ENCODE measurements at regions not wholly inside any gene's neighbourhood (a gene's known extent, or its start where the extent isn't known, plus 50 kb on each side); places are given as distances from the start of the nearest gene placed in this dataset.
"Not testable (repeated sequence)": the region's sequence is repeated elsewhere in the genome, so short reads cannot be mapped to it uniquely, and the experiment has no call there.

- intact Hi-C loops (cut with micrococcal nuclease), result no loop called here
- no peak for DNase-seq (ENCODE audit: low spot score)
- Mint-ChIP-seq H3K4me3 (ENCODE audit: low read depth) (no peak overlapping the region), H3K27ac (no peak overlapping the region), H3K9me3 (peaks cover 5% of the 10 kb centered on the region), H3K36me3 (ENCODE audit: low read depth) (no peaks in the 10 kb centered on the region), H3K4me1 (ENCODE audit: low read depth) (no peaks in the 10 kb centered on the region), H3K27me3 (ENCODE audit: low read depth) (peaks cover 31% of the 10 kb centered on the region)
Observed at GRCh38 chr5:135262364-135262763, 136.7 kb downstream of the MACROH2A1 start.

GRCh38 chr5:135260108-135260507, 138.9 kb downstream of the MACROH2A1 start:
- DNase-seq (ENCODE audit: low spot score); intact Hi-C loops (cut with micrococcal nuclease); H3K4me1 Mint-ChIP-seq (ENCODE audit: low read depth); H3K27ac Mint-ChIP-seq; H3K9me3 Mint-ChIP-seq; H3K36me3 Mint-ChIP-seq (ENCODE audit: low read depth); H3K4me3 Mint-ChIP-seq (ENCODE audit: low read depth): not testable (repeated sequence)
- H3K27me3 Mint-ChIP-seq (ENCODE audit: low read depth), result peaks cover 29% of the 10 kb centered on the region

- no peak overlapping the region for H3K27ac Mint-ChIP-seq
- no peak for DNase-seq (ENCODE audit: low spot score)
- H3K9me3 Mint-ChIP-seq, result peaks cover 5% of the 10 kb centered on the region
- no peak overlapping the region for H3K4me3 Mint-ChIP-seq (ENCODE audit: low read depth)
- no peaks in the 10 kb centered on the region for H3K36me3 Mint-ChIP-seq (ENCODE audit: low read depth)
- intact Hi-C loops (cut with micrococcal nuclease), result no loop called here
- H3K4me1 Mint-ChIP-seq (ENCODE audit: low read depth), result no peaks in the 10 kb centered on the region
- H3K27me3 Mint-ChIP-seq (ENCODE audit: low read depth), result peaks cover 23% of the 10 kb centered on the region
Observed at GRCh38 chr5:135255461-135256178, 143.4 kb downstream of the MACROH2A1 start.

GRCh38 chr5:135254183-135254582, 144.8 kb downstream of the MACROH2A1 start:
- no peak for DNase-seq (ENCODE audit: low spot score)

GRCh38 chr5:135253601-135254178, 145.3 kb downstream of the MACROH2A1 start:
- Mint-ChIP-seq H3K27ac (no peak overlapping the region), H3K4me3 (ENCODE audit: low read depth) (no peak overlapping the region), H3K27me3 (ENCODE audit: low read depth) (peaks cover 10% of the 10 kb centered on the region), H3K9me3 (no peaks in the 10 kb centered on the region), H3K36me3 (ENCODE audit: low read depth) (no peaks in the 10 kb centered on the region), H3K4me1 (ENCODE audit: low read depth) (peaks cover 2% of the 10 kb centered on the region)
- intact Hi-C loops (cut with micrococcal nuclease), result no loop called here
- peak; percentile 3 for DNase-seq (ENCODE audit: low spot score)

More at GRCh38 chr5:135254183-135254582, 144.8 kb downstream of the MACROH2A1 start:
- intact Hi-C loops (cut with micrococcal nuclease), result no loop called here
- no peak overlapping the region for H3K4me3 Mint-ChIP-seq (ENCODE audit: low read depth)
- H3K4me1 Mint-ChIP-seq (ENCODE audit: low read depth), result peaks cover 2% of the 10 kb centered on the region
- H3K27me3 Mint-ChIP-seq (ENCODE audit: low read depth), result peaks cover 12% of the 10 kb centered on the region
- H3K36me3 Mint-ChIP-seq (ENCODE audit: low read depth), result no peaks in the 10 kb centered on the region
- H3K27ac Mint-ChIP-seq, result no peak overlapping the region
- H3K9me3 Mint-ChIP-seq, result no peaks in the 10 kb centered on the region

GRCh38 chr5:135251093-135251492, 147.9 kb downstream of the MACROH2A1 start:
- no peak for DNase-seq (ENCODE audit: low spot score)
- no peaks in the 10 kb centered on the region for H3K36me3 Mint-ChIP-seq (ENCODE audit: low read depth)
- H3K4me1 Mint-ChIP-seq (ENCODE audit: low read depth), result peaks cover 4% of the 10 kb centered on the region
- no peak overlapping the region for H3K4me3 Mint-ChIP-seq (ENCODE audit: low read depth)
- no peak overlapping the region for H3K27ac Mint-ChIP-seq
- peaks cover 3% of the 10 kb centered on the region for H3K27me3 Mint-ChIP-seq (ENCODE audit: low read depth)
- intact Hi-C loops (cut with micrococcal nuclease), result no loop called here
- H3K9me3 Mint-ChIP-seq, result no peaks in the 10 kb centered on the region

- intact Hi-C loops (cut with micrococcal nuclease), result no loop called here
- no peaks in the 10 kb centered on the region for H3K36me3 Mint-ChIP-seq (ENCODE audit: low read depth)
- peaks cover 3% of the 10 kb centered on the region for H3K27me3 Mint-ChIP-seq (ENCODE audit: low read depth)
- DNase-seq (ENCODE audit: low spot score), result no peak
- H3K4me1 Mint-ChIP-seq (ENCODE audit: low read depth), result peaks cover 6% of the 10 kb centered on the region
- no peak overlapping the region for H3K4me3 Mint-ChIP-seq (ENCODE audit: low read depth)
- H3K9me3 Mint-ChIP-seq, result no peaks in the 10 kb centered on the region
- no peak overlapping the region for H3K27ac Mint-ChIP-seq
Observed at GRCh38 chr5:135250671-135251070, 148.4 kb downstream of the MACROH2A1 start.

- H3K4me1 Mint-ChIP-seq (ENCODE audit: low read depth), result peaks cover 6% of the 10 kb centered on the region
- H3K4me3 Mint-ChIP-seq (ENCODE audit: low read depth), result no peak overlapping the region
- no peaks in the 10 kb centered on the region for H3K36me3 Mint-ChIP-seq (ENCODE audit: low read depth)
- no peak for DNase-seq (ENCODE audit: low spot score)
- no peaks in the 10 kb centered on the region for H3K9me3 Mint-ChIP-seq
- H3K27ac Mint-ChIP-seq, result no peak overlapping the region
- intact Hi-C loops (cut with micrococcal nuclease), result no loop called here
- peaks cover 3% of the 10 kb centered on the region for H3K27me3 Mint-ChIP-seq (ENCODE audit: low read depth)
Observed at GRCh38 chr5:135249658-135250057, 149.4 kb downstream of the MACROH2A1 start.

- H3K27me3 Mint-ChIP-seq (ENCODE audit: low read depth), result no peaks in the 10 kb centered on the region
- no peaks in the 10 kb centered on the region for H3K36me3 Mint-ChIP-seq (ENCODE audit: low read depth)
- no peak for DNase-seq (ENCODE audit: low spot score)
- intact Hi-C loops (cut with micrococcal nuclease), result no loop called here
- H3K4me3 Mint-ChIP-seq (ENCODE audit: low read depth), result no peak overlapping the region
- no peak overlapping the region for H3K27ac Mint-ChIP-seq
- peaks cover 6% of the 10 kb centered on the region for H3K4me1 Mint-ChIP-seq (ENCODE audit: low read depth)
- H3K9me3 Mint-ChIP-seq, result no peaks in the 10 kb centered on the region
Observed at GRCh38 chr5:135248801-135249231, 150.2 kb downstream of the MACROH2A1 start.

GRCh38 chr5:135246923-135247795, 151.9 kb downstream of the MACROH2A1 start:
- H3K9me3 Mint-ChIP-seq, result no peaks in the 10 kb centered on the region
- no peak for DNase-seq (ENCODE audit: low spot score)
- H3K27ac Mint-ChIP-seq, result no peak overlapping the region
- no peak overlapping the region for H3K4me3 Mint-ChIP-seq (ENCODE audit: low read depth)
- H3K27me3 Mint-ChIP-seq (ENCODE audit: low read depth), result no peaks in the 10 kb centered on the region
- no peaks in the 10 kb centered on the region for H3K36me3 Mint-ChIP-seq (ENCODE audit: low read depth)
- peaks cover 6% of the 10 kb centered on the region for H3K4me1 Mint-ChIP-seq (ENCODE audit: low read depth)
- intact Hi-C loops (cut with micrococcal nuclease), result no loop called here

- Mint-ChIP-seq H3K4me3 (ENCODE audit: low read depth) (no peak overlapping the region), H3K27me3 (ENCODE audit: low read depth) (no peaks in the 10 kb centered on the region), H3K4me1 (ENCODE audit: low read depth) (peaks cover 6% of the 10 kb centered on the region), H3K27ac (no peak overlapping the region), H3K9me3 (no peaks in the 10 kb centered on the region), H3K36me3 (ENCODE audit: low read depth) (no peaks in the 10 kb centered on the region)
- DNase-seq (ENCODE audit: low spot score), result no peak
- intact Hi-C loops (cut with micrococcal nuclease), result no loop called here
Observed at GRCh38 chr5:135246605-135246922, 152.5 kb downstream of the MACROH2A1 start.

- H3K36me3 Mint-ChIP-seq (ENCODE audit: low read depth), result no peaks in the 10 kb centered on the region
- no peaks in the 10 kb centered on the region for H3K27me3 Mint-ChIP-seq (ENCODE audit: low read depth)
- H3K9me3 Mint-ChIP-seq, result no peaks in the 10 kb centered on the region
- H3K4me3 Mint-ChIP-seq (ENCODE audit: low read depth), result no peak overlapping the region
- DNase-seq (ENCODE audit: low spot score), result no peak
- intact Hi-C loops (cut with micrococcal nuclease), result no loop called here
- H3K4me1 Mint-ChIP-seq (ENCODE audit: low read depth), result peaks cover 6% of the 10 kb centered on the region
- no peak overlapping the region for H3K27ac Mint-ChIP-seq
Observed at GRCh38 chr5:135245521-135246499, 153.2 kb downstream of the MACROH2A1 start.

All from activated T-helper 2 cell treated with anti-CD3 and anti-CD28 coated beads, Interferon-gamma antibody, Interleukin-2, Interleukin-4, amounts not matched to agents 10 μg/mL and 5 μg/mL and 100 μg/mL, durations not matched to agents 14 hours and 24 hours and 36 hours (primary cell).